Fibroblast of mammary gland (primary cell): ENCODE measurements at regions not wholly inside any gene's neighbourhood (a gene's known extent, or its start where the extent isn't known, plus 50 kb on each side); places are given as distances from the start of the nearest gene placed in this dataset.

Experiments used
- DNase-seq: peaks from one replicate; pipeline ENCODE4 v3.0.0-alpha.2; 2010; ENCODE audit warnings: low read depth
- H3K4me3 ChIP-seq: 2 replicates; pipeline ENCODE4 v1.5.1; 2011; ENCODE audit warnings: low read depth, mild to moderate bottlenecking, low read length, moderate library complexity; ENCODE audit not compliant: control insufficient read depth
- TF ChIP-seq, protein P1 (sequence below): conservative IDR thresholded peaks from 2 replicates; pipeline ENCODE4 v1.5.1; 2011; ENCODE audit warnings: low read depth, low read length, inconsistent platforms; ENCODE audit not compliant: control insufficient read depth, insufficient read depth

DNA sequence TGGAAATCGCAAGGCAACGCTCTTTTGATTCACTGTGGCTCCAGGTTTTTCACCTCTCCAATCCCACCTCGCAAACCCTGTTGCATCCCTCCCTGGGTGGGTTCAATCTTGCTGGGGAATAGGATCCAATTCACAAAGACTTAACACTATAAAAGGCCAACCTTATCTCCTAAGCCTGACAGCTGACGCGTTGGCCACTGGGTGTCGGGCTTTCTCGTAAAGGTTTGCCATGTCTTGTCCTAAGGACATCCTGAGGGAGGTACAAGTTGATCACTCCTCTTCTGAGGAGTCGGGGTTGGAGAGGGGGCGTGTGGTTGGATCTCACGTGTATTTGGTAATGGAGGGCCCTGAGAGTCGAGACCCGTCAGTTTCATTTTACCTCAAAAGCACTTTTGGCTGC is 112.6 kb upstream of the FZD10 start:
- no peak overlapping the region for H3K4me3 ChIP-seq

DNA sequence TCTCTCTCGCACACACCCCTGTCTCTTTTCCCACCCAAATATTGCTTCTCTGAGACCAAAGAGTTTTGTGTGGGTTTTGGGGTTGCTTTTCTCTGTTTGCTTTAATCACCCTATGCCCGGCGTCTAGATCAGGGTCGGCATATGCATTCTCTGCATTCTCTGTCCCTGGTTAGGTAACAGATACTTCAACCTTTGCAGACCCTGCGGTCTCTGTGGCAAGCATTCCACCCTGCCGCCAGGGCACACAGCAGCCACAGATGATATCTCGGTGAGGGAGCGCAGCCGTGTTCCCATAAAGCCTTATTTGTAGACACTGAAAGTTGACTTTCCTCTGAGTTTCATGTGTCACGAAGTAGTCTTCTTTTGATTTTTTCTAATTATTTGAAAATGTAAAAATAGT is 110.4 kb upstream of the FZD10 start:
- no peak overlapping the region for H3K4me3 ChIP-seq
- TF ChIP-seq, protein P1, sequence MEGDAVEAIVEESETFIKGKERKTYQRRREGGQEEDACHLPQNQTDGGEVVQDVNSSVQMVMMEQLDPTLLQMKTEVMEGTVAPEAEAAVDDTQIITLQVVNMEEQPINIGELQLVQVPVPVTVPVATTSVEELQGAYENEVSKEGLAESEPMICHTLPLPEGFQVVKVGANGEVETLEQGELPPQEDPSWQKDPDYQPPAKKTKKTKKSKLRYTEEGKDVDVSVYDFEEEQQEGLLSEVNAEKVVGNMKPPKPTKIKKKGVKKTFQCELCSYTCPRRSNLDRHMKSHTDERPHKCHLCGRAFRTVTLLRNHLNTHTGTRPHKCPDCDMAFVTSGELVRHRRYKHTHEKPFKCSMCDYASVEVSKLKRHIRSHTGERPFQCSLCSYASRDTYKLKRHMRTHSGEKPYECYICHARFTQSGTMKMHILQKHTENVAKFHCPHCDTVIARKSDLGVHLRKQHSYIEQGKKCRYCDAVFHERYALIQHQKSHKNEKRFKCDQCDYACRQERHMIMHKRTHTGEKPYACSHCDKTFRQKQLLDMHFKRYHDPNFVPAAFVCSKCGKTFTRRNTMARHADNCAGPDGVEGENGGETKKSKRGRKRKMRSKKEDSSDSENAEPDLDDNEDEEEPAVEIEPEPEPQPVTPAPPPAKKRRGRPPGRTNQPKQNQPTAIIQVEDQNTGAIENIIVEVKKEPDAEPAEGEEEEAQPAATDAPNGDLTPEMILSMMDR, result no peak
- no peak for DNase-seq

More for the DNA sequence above, 112.6 kb upstream of the FZD10 start:
- DNase-seq, result no peak
- TF ChIP-seq, protein P1, result no peak

DNA sequence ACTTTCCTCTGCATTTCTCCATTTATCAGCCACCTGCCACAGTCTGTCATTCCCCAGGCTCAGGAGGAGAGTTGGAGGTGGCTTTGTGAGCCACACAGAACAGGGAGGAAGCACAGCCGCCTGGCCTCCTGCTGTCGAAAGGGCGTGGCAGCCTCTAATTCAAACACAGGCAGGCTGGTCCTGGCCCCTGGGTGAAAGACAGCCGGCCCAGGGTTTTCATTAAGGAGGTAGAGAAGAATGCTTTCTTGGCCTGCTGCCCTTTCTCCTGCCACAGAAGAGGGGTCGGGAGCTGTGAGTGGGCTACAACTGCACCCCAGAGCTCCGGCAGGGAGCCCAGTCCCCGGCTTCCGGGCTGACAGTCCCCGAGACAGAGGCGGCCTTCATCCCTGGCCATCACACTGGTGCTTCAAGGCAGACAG is 108.6 kb upstream of the FZD10 start:
- TF ChIP-seq, protein P1, result no peak
- no peak overlapping the region for H3K4me3 ChIP-seq
- no peak for DNase-seq

DNA sequence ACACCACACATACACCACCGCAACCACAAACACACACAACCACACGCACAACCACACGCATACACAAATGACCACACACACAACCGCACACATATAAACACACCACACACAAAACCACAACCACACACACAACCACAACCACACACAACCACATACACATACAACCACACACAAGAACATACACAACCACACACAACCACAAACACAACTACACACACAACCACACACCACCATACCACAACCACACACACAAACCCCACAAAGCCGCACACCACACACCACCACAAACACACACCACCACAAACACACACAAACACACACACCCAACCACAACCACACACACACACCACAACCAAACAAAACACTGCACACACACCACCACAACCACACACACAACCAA is 107.5 kb upstream of the FZD10 start:
- DNase-seq, result no peak
- TF ChIP-seq, protein P1, result no peak
- no peak overlapping the region for H3K4me3 ChIP-seq

DNA sequence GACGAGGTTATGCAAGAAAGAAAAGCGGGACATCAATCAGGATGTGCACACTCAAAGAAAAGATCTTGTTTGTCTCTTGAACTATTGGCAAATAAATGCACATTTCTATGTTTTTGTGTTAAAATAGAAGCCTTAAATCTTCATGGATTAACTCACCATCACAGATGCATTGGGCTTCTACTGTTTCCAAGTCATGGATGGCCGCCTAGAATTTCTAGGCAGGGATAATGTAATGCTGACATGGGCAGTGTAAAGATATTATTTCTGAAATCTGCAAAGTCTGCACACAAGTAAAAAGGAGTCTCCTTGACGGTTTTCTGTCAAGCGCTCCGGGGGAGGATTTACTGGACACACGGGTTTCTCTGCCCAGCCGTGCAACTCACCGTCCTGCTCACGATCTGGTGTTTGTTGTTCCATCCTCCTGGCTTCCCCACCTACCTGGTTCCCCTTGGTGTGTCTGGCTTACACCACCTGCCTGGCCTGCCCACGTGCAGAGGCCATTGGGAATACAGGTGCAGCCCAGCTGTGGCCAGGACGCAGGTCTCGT is 103.3 kb upstream of the FZD10 start:
- no peak for DNase-seq
- no peak overlapping the region for H3K4me3 ChIP-seq
- TF ChIP-seq, protein P1, result no peak

DNA sequence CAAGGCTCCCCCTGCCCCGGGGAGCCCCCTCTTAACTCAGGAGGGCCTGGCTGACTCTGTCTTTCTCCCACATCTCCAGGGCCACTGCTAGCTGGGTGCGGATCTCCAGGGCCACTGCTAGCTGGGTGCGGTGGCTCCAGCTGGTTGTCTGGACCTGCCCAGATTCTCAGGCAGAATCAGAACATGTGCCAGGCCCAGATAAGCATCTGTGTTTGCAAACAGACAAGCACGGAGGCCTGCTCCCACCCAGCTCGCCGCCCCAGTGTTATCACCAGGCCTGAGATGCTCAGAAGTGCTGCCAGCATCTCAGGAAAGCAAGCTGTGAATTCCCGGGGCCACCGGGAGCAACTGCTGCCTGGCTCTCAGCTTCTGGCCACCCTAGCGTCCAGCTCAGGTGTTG is 98.4 kb upstream of the FZD10 start:
- no peak for DNase-seq
- no peak overlapping the region for H3K4me3 ChIP-seq
- TF ChIP-seq, protein P1, result no peak

DNA sequence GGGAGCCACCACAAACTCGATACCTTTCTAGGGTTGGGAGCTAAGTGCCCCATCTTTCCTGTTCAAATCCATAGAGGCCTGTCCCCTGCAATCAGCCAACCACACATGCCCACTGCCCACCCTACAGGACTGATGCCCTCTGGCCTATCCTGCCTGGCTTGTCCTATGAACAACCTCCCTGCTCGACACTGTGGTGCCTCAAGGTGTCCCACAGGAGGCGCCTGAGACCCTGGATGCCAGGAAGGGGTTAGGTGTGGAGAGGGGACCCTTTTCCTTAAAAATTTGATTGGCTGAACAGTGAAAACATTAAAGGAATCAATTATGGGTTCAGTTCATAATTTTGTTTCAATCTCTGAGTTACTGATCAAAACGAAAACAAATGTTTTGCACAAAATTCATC is 97.3 kb upstream of the FZD10 start:
- no peak for DNase-seq
- TF ChIP-seq, protein P1, result no peak
- H3K4me3 ChIP-seq, result no peak overlapping the region
